ENCODE measurements at regions not wholly inside any gene's neighbourhood (a gene's known extent, or its start where the extent isn't known, plus 50 kb on each side); places are given as distances from the start of the nearest gene placed in this dataset.
A peak's percentile ranks its signal among the peaks of the same experiment; 100 is the strongest.

GRCh38 chr3:182392182-182392937 lies 400.9 kb upstream of the ATP11B start:
- H3K4me1 ChIP-seq (ENCODE audit: control insufficient read depth in 2 of 3, insufficient read depth in 2 of 3, low read depth in 1 of 3, low read length in 3 of 3): no peaks in the 10 kb centered on the region
- H3K27me3 ChIP-seq (ENCODE audit: control insufficient read depth, insufficient read depth, low read length): no peaks in the 10 kb centered on the region
- no peak overlapping the region for H3K9ac ChIP-seq (ENCODE audit: low read length in 3 of 3)
- TF ChIP-seq, protein P1, sequence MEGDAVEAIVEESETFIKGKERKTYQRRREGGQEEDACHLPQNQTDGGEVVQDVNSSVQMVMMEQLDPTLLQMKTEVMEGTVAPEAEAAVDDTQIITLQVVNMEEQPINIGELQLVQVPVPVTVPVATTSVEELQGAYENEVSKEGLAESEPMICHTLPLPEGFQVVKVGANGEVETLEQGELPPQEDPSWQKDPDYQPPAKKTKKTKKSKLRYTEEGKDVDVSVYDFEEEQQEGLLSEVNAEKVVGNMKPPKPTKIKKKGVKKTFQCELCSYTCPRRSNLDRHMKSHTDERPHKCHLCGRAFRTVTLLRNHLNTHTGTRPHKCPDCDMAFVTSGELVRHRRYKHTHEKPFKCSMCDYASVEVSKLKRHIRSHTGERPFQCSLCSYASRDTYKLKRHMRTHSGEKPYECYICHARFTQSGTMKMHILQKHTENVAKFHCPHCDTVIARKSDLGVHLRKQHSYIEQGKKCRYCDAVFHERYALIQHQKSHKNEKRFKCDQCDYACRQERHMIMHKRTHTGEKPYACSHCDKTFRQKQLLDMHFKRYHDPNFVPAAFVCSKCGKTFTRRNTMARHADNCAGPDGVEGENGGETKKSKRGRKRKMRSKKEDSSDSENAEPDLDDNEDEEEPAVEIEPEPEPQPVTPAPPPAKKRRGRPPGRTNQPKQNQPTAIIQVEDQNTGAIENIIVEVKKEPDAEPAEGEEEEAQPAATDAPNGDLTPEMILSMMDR (IDR thresholded peaks at IDR 0.05; ENCODE audit: borderline replicate concordance, extremely low read depth, insufficient read depth): no peak
- H3K4me3 ChIP-seq (ENCODE audit: low read length in 3 of 3): no peak overlapping the region
- intact Hi-C loops (cut with DNase I): no loop called here
- FAIRE-seq (no peak), DNase-seq (no peak)
- no peak overlapping the region for H3K27ac ChIP-seq (ENCODE audit: low read depth in 2 of 2, low read length in 2 of 2)
- H3K36me3 ChIP-seq (ENCODE audit: control insufficient read depth in 2 of 3, insufficient read depth in 3 of 3, low read length in 3 of 3): no peaks in the 10 kb centered on the region
- H3K9me3 ChIP-seq (ENCODE audit: control insufficient read depth in 2 of 3, insufficient read depth in 1 of 3, low read length in 3 of 3): no peaks in the 10 kb centered on the region

DNA sequence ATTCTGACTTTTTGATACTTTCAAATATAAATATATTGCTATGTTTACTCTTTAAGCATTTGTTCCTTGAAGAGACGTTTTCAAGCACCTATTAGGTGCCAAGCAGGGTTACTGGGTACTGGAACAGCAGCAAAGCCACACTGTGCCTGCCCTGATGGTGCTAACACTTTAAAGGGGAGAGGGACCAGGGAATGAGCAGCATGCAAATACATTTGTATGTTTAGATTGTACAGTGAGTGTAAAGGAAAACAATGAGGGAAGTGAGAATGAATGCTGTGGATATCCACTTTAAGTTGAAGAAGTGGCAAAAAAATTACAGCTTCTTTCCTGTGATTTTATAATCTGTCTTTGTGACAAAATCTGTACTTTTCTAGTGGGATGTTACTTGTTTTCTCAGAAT lies 400.2 kb upstream of the ATP11B start:
- Histone ChIP-seq H3K27me3 (ENCODE audit: control insufficient read depth, insufficient read depth, low read length) (no peaks in the 10 kb centered on the region), H3K4me3 (ENCODE audit: low read length in 3 of 3) (no peak overlapping the region), H3K4me1 (ENCODE audit: control insufficient read depth in 2 of 3, insufficient read depth in 2 of 3, low read depth in 1 of 3, low read length in 3 of 3) (no peaks in the 10 kb centered on the region), H3K27ac (ENCODE audit: low read depth in 2 of 2, low read length in 2 of 2) (no peak overlapping the region), H3K36me3 (ENCODE audit: control insufficient read depth in 2 of 3, insufficient read depth in 3 of 3, low read length in 3 of 3) (no peaks in the 10 kb centered on the region), H3K9me3 (ENCODE audit: control insufficient read depth in 2 of 3, insufficient read depth in 1 of 3, low read length in 3 of 3) (no peaks in the 10 kb centered on the region), H3K9ac (ENCODE audit: low read length in 3 of 3) (no peak overlapping the region)
- intact Hi-C loops (cut with DNase I): no loop called here
- TF ChIP-seq, protein P1 (IDR thresholded peaks at IDR 0.05; ENCODE audit: borderline replicate concordance, extremely low read depth, insufficient read depth): no peak
- no peak for FAIRE-seq
- DNase-seq: no peak

- TF ChIP-seq, protein P1 (IDR thresholded peaks at IDR 0.05; ENCODE audit: borderline replicate concordance, extremely low read depth, insufficient read depth): no peak
- H3K4me1 ChIP-seq (ENCODE audit: control insufficient read depth in 2 of 3, insufficient read depth in 2 of 3, low read depth in 1 of 3, low read length in 3 of 3): no peaks in the 10 kb centered on the region
- H3K9me3 ChIP-seq (ENCODE audit: control insufficient read depth in 2 of 3, insufficient read depth in 1 of 3, low read length in 3 of 3): no peaks in the 10 kb centered on the region
- no peak overlapping the region for H3K4me3 ChIP-seq (ENCODE audit: low read length in 3 of 3)
- H3K36me3 ChIP-seq (ENCODE audit: control insufficient read depth in 2 of 3, insufficient read depth in 3 of 3, low read length in 3 of 3): no peaks in the 10 kb centered on the region
- H3K9ac ChIP-seq (ENCODE audit: low read length in 3 of 3): no peak overlapping the region
- DNase-seq (peak in 1 of 5 donors; percentile 5), FAIRE-seq (no peak)
- H3K27me3 ChIP-seq (ENCODE audit: control insufficient read depth, insufficient read depth, low read length): no peaks in the 10 kb centered on the region
- intact Hi-C loops (cut with DNase I): no loop called here
- no peak overlapping the region for H3K27ac ChIP-seq (ENCODE audit: low read depth in 2 of 2, low read length in 2 of 2)
Observed at GRCh38 chr3:182393830-182394367, 399.4 kb upstream of the ATP11B start.

Measured in kidney (tissue), 13 donors.